K562 (cell line): ENCODE measurements at regions not wholly inside any gene's neighbourhood (a gene's known extent, or its start where the extent isn't known, plus 50 kb on each side); places are given as distances from the start of the nearest gene placed in this dataset.

ENCODE experiments used
- ATAC-seq: fragments of 200-7000 bp; cut with Tn5 transposase; 3 replicates; pipeline ENCODE4 v1.9.1; 2020; ENCODE audit warnings: moderate library complexity
- BruUV-seq: library from RNA; stranded (reverse); fragments of 400-500 nt; replicated peaks from 2 replicates; lab custom pipeline; 2021; lab: Mats Ljungman, UMichigan
- CTCF ChIA-PET: fragments of 300-600 bp; formaldehyde crosslinking; extraction: SDS; loops from one replicate; lab custom pipeline; 2021; ENCODE audit warnings: low intra/inter-chr PET ratio; lab: Yijun Ruan, JAX
- POLR2A ChIA-PET: fragments of 300-600, 350-650 bp; sonication (Branson Sonifier 250); formaldehyde crosslinking; extraction: SDS; loops from one replicate; lab custom pipeline; 2021; ENCODE audit warnings: antibody characterized with exemption, inconsistent platforms; lab: Yijun Ruan, JAX
- DNase-seq, 4 experiments: peaks; one replicate each; pipeline versions ENCODE4 v3.0.0 to v3.0.0-alpha.2; 2011 to 2018; ENCODE audit warnings: low spot score in 3 of 4, mixed read lengths in 3 of 4; ENCODE audit errors: extremely low read depth in 1 of 4
- FAIRE-seq: peaks from 2 replicates; lab custom pipeline; 2011; peaks lifted over from hg19 to GRCh38; lab: Jason Lieb, UNC
- H2AFZ ChIP-seq: 2 replicates; pipeline ENCODE4 v1.6.0; 2011; ENCODE audit warnings: low read depth, low read length, control low read depth, inconsistent platforms
- H3K27ac ChIP-seq: fragments of 200-600 bp; 3 replicates; pipeline ENCODE4 v1.8.0; 2011; ENCODE audit warnings: low read depth, mild to moderate bottlenecking, control low read depth, inconsistent platforms, low read length, moderate library complexity, mixed read lengths; ENCODE audit errors: extremely low read depth
- H3K27me3 ChIP-seq, 2 experiments: fragments of 300-600 bp in 1 of 2; 2 replicates in 1 of 2; 3 replicates in 1 of 2; pipeline versions ENCODE4 v1.6.0 to v1.8.0; 2011; ENCODE audit warnings: inconsistent platforms in 2 of 2, low read length in 2 of 2, mild to moderate bottlenecking in 1 of 2, mixed read lengths in 1 of 2, moderate library complexity in 1 of 2; ENCODE audit not compliant: control insufficient read depth in 2 of 2, insufficient read depth in 2 of 2
- H3K36me3 ChIP-seq: fragments of 300-600 bp; 3 replicates; pipeline ENCODE4 v1.8.0; 2011; ENCODE audit warnings: mild to moderate bottlenecking, low read length, inconsistent platforms; ENCODE audit not compliant: control insufficient read depth, insufficient read depth
- H3K4me1 ChIP-seq, 2 experiments: fragments of 200-600 bp in 1 of 2; replicated peaks in 1 of 2; 2 replicates in 1 of 2; 3 replicates in 1 of 2; pipeline versions ENCODE4 v1.5.1 to v1.8.0; 2011; ENCODE audit warnings: inconsistent platforms in 2 of 2, low read length in 2 of 2, mild to moderate bottlenecking in 1 of 2, mixed read lengths in 1 of 2, moderate library complexity in 1 of 2; ENCODE audit not compliant: control insufficient read depth in 2 of 2, insufficient read depth in 2 of 2
- H3K4me2 ChIP-seq: 2 replicates; pipeline ENCODE4 v1.6.1; 2011; ENCODE audit warnings: low read length, control low read depth, inconsistent platforms, mixed read lengths; ENCODE audit not compliant: insufficient read depth
- H3K4me3 ChIP-seq: fragments of 200-600 bp; sonication (generic), shearing (Covaris generic); 2 replicates; pipeline ENCODE4 v1.5.1; 2016; ENCODE audit warnings: control low read depth, inconsistent platforms
- H3K79me2 ChIP-seq: fragments of 200-600 bp; 3 replicates; pipeline ENCODE4 v1.8.0; 2011; ENCODE audit warnings: low read length, inconsistent platforms; ENCODE audit not compliant: control insufficient read depth, insufficient read depth
- H3K9ac ChIP-seq, 2 experiments: 2 replicates each; pipeline versions ENCODE4 v1.6.0 to v1.6.1; 2011; ENCODE audit warnings: low read depth in 2 of 2, low read length in 2 of 2, control low read depth in 1 of 2, inconsistent platforms in 1 of 2, mild to moderate bottlenecking in 1 of 2, mixed read lengths in 1 of 2; ENCODE audit not compliant: insufficient read depth in 1 of 2
- H3K9me1 ChIP-seq: one replicate; pipeline ENCODE4 v1.6.0; 2011; ENCODE audit warnings: inconsistent platforms, mild to moderate bottlenecking, low read length, moderate library complexity; ENCODE audit not compliant: control insufficient read depth, insufficient read depth
- H3K9me3 ChIP-seq: replicated peaks from 2 replicates; pipeline ENCODE4 v1.5.1; 2011; ENCODE audit warnings: low read depth, low read length, inconsistent platforms; ENCODE audit not compliant: control insufficient read depth, insufficient read depth
- H4K20me1 ChIP-seq: replicated peaks from 2 replicates; pipeline ENCODE4 v1.6.1; 2011; ENCODE audit warnings: low read length, inconsistent platforms, mixed read lengths; ENCODE audit not compliant: control insufficient read depth, insufficient read depth
- ATF1 ChIP-seq, 2 experiments: fragments of 450-650 bp in 1 of 2; IDR thresholded peaks; 2 replicates each; pipeline ENCODE4 v1.6.1; 2016; ENCODE audit warnings: missing compliant biosample characterization in 1 of 2, missing genetic modification characterization in 1 of 2
- BRCA1 ChIP-seq, 2 experiments: fragments of 450-650 bp in 1 of 2; sonication (generic) in 1 of 2; formaldehyde crosslinking in 1 of 2; IDR thresholded peaks; 2 replicates each; pipeline versions ENCODE4 v1.5.0 to v1.6.1; 2017 to 2020; ENCODE audit warnings: mild to moderate bottlenecking in 1 of 2, missing genetic modification reagents in 1 of 2
- HNRNPLL ChIP-seq: fragments of 200-400 bp; formaldehyde crosslinking; IDR thresholded peaks from 2 replicates; pipeline ENCODE4 v1.6.1; 2017; ENCODE audit warnings: low read length, low read depth, mild to moderate bottlenecking; ENCODE audit not compliant: poor library complexity, severe bottlenecking
- MCM2 ChIP-seq: fragments of 450-650 bp; IDR thresholded peaks from 2 replicates; pipeline ENCODE4 v1.6.1; 2017; ENCODE audit warnings: low read depth, mild to moderate bottlenecking
- NCOA1 ChIP-seq: fragments of 450-650 bp; IDR thresholded peaks from 2 replicates; pipeline ENCODE4 v1.6.1; 2016; ENCODE audit warnings: low read depth
- PTTG1 ChIP-seq: fragments of 450-650 bp; IDR thresholded peaks from 2 replicates; pipeline ENCODE4 v1.6.1; 2016; ENCODE audit warnings: low read depth, mild to moderate bottlenecking, missing genetic modification characterization, missing compliant biosample characterization
- RHOXF2B ChIP-seq: fragments of 250-450 bp; sonication (Bioruptor Pico); conservative IDR thresholded peaks from 2 replicates; pipeline ENCODE4 v1.5.1; 2021
- SAFB2 ChIP-seq: fragments of 200-400 bp; formaldehyde crosslinking; IDR thresholded peaks from 2 replicates; pipeline ENCODE4 v1.6.1; 2018; ENCODE audit warnings: borderline replicate concordance, low read length, low read depth, moderate library complexity; ENCODE audit not compliant: severe bottlenecking
- SP1 ChIP-seq: sonication (generic); formaldehyde crosslinking; IDR thresholded peaks from 2 replicates; pipeline ENCODE4 v1.8.1; 2022; ENCODE audit warnings: mild to moderate bottlenecking, missing genetic modification reagents
- ZNF133 ChIP-seq: fragments of 250-450 bp; sonication (Bioruptor Pico); IDR thresholded peaks from 2 replicates; pipeline ENCODE4 v1.4.0; 2020; ENCODE audit warnings: mild to moderate bottlenecking
- ZNF431 ChIP-seq: sonication (generic); formaldehyde crosslinking; IDR thresholded peaks from 2 replicates; pipeline ENCODE4 v1.8.0; 2022; ENCODE audit warnings: mild to moderate bottlenecking, missing genetic modification reagents
- WGBS: fragments of 100-300 bp; shearing (Covaris generic); methylation state at CpG from one replicate; pipeline ENCODE4 v1.1.6; 2016; ENCODE audit warnings: low coverage, mixed read lengths; ENCODE audit not compliant: insufficient coverage; ENCODE audit errors: missing lambda C conversion rate; 5-methylcytosine and 5-hydroxymethylcytosine counted together
- in situ Hi-C: fragments of 300-500 bp; cut with MboI; formaldehyde crosslinking; loops from 4 replicates; pipeline ENCODE4 v1.15.0; 2018; ENCODE audit warnings: inconsistent platforms, mixed read lengths
- intact Hi-C: fragments of 100-400 bp; cut with micrococcal nuclease; formaldehyde crosslinking; loops from 2 replicates; pipeline ENCODE4 v1.14.2; 2022
- TF ChIP-seq, protein P1 (sequence below): fragments of 450-650 bp; IDR thresholded peaks from 2 replicates; pipeline ENCODE4 v1.6.1; 2016; ENCODE audit warnings: low read depth, mild to moderate bottlenecking, moderate library complexity
- TF ChIP-seq, protein P2 (sequence below): fragments of 200-400 bp; formaldehyde crosslinking; IDR thresholded peaks from 2 replicates; pipeline ENCODE4 v1.6.1; 2017; ENCODE audit warnings: mild to moderate bottlenecking, low read depth, low read length, moderate library complexity
- TF ChIP-seq, protein P3 (sequence below): sonication (generic); formaldehyde crosslinking; IDR thresholded peaks from 2 replicates; pipeline ENCODE4 v1.8.0; 2022; ENCODE audit warnings: mild to moderate bottlenecking, missing genetic modification reagents

DNA sequence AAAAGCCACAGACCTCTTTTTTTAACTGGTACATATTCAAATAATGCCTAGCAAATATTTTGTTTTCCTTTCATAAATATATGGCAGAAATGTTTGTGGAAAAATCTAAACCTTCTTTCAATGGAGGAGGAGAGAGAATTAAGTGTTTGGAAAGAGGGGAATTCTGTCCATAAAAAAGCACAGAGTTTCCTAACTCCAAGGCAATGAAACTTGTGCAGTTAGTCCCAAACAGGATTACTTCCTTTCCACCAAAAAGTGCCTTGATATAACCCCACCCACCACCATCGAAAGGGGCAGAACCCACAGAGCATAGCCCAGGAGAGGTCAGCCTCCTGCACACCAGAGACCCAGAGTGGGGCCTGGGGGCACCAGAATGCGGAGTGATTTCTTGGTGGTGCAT lies 106.3 kb downstream of the OGFRL1 start:
- Histone ChIP-seq H3K4me1 (no peaks in the 10 kb centered on the region), H3K9me1 (no peaks in the 10 kb centered on the region), H4K20me1 (no peaks in the 10 kb centered on the region), H3K9ac (no peak overlapping the region), H3K4me3 (no peak overlapping the region), H3K4me2 (no peak overlapping the region), H2AFZ (no peak overlapping the region), H3K79me2 (no peaks in the 10 kb centered on the region), H3K27me3 (no peaks in the 10 kb centered on the region), H3K27ac (no peak overlapping the region), H3K36me3 (no peaks in the 10 kb centered on the region), H3K9me3 (no peaks in the 10 kb centered on the region)
- ChIA-PET POLR2A (no interaction called here), CTCF (no interaction called here)
- intact Hi-C loops, result no loop called here
- TF ChIP-seq RHOXF2B, result no peak
- TF ChIP-seq, protein P1, sequence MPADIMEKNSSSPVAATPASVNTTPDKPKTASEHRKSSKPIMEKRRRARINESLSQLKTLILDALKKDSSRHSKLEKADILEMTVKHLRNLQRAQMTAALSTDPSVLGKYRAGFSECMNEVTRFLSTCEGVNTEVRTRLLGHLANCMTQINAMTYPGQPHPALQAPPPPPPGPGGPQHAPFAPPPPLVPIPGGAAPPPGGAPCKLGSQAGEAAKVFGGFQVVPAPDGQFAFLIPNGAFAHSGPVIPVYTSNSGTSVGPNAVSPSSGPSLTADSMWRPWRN, result no peak
- no peak for TF ChIP-seq SP1 (CRISPR knock-in tag)
- TF ChIP-seq, protein P2, sequence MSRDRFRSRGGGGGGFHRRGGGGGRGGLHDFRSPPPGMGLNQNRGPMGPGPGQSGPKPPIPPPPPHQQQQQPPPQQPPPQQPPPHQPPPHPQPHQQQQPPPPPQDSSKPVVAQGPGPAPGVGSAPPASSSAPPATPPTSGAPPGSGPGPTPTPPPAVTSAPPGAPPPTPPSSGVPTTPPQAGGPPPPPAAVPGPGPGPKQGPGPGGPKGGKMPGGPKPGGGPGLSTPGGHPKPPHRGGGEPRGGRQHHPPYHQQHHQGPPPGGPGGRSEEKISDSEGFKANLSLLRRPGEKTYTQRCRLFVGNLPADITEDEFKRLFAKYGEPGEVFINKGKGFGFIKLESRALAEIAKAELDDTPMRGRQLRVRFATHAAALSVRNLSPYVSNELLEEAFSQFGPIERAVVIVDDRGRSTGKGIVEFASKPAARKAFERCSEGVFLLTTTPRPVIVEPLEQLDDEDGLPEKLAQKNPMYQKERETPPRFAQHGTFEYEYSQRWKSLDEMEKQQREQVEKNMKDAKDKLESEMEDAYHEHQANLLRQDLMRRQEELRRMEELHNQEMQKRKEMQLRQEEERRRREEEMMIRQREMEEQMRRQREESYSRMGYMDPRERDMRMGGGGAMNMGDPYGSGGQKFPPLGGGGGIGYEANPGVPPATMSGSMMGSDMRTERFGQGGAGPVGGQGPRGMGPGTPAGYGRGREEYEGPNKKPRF, result no peak
- no peak for TF ChIP-seq ATF1 (CRISPR knock-in tag; IDR thresholded peaks at IDR 0.05)
- TF ChIP-seq ATF1 (tag; IDR thresholded peaks at IDR 0.05), result no peak
- no peak for TF ChIP-seq HNRNPLL
- TF ChIP-seq, protein P3, sequence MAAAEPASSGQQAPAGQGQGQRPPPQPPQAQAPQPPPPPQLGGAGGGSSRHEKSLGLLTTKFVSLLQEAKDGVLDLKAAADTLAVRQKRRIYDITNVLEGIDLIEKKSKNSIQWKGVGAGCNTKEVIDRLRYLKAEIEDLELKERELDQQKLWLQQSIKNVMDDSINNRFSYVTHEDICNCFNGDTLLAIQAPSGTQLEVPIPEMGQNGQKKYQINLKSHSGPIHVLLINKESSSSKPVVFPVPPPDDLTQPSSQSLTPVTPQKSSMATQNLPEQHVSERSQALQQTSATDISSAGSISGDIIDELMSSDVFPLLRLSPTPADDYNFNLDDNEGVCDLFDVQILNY (CRISPR knock-in tag), result no peak
- TF ChIP-seq MCM2, result no peak
- TF ChIP-seq NCOA1, result no peak
- no peak for TF ChIP-seq SAFB2
- TF ChIP-seq ZNF431 (CRISPR knock-in tag), result no peak
- TF ChIP-seq ZNF133, result no peak
- TF ChIP-seq PTTG1 (tag), result no peak
- TF ChIP-seq BRCA1 (IDR thresholded peaks at IDR 0.05), result no peak
- no peak for TF ChIP-seq BRCA1 (CRISPR knock-in tag; IDR thresholded peaks at IDR 0.05)
- 6% methylated on average over 2 of the region's 2 CpGs for WGBS
- FAIRE-seq, result no peak
- BruUV-seq, result no TSS peak
- in situ Hi-C loops, result no loop called here
- no peak for ATAC-seq
- no peak for DNase-seq
